ENCODE measurements at regions not wholly inside any gene's neighbourhood (a gene's known extent, or its start where the extent isn't known, plus 50 kb on each side); places are given as distances from the start of the nearest gene placed in this dataset.

GRCh38 chr2:211225784-211226183, 669.4 kb downstream of the CPS1 start:
- H3K4me3 ChIP-seq (ENCODE audit: low read depth, low read length): no peak overlapping the region
- TF ChIP-seq CTCF (conservative IDR thresholded peaks at IDR 0.05; ENCODE audit: low read depth, low read length): no peak
- DNase-seq (ENCODE audit: low read depth): no peak

DNA sequence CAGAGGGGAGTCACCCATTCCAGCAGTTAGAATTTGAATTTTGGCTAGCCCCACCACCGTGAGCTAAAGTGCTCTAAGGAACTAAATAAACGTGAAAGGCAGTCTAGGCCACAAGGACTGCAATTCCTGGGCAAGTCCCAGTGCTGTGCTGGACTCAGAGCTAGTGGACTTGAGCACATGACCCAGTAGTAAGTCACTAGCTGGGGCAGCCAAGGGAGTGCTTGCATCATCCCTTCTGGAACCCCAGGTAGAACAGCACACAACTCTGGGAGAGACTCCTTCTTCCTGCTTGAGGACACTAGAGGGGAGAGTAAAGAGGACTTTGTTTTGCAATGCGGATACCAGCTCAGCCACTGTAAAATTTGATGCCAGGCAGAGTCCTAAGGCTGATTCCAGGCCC, 672.2 kb downstream of the CPS1 start:
- H3K4me3 ChIP-seq (ENCODE audit: low read depth, low read length): no peak overlapping the region
- no peak for TF ChIP-seq CTCF (conservative IDR thresholded peaks at IDR 0.05; ENCODE audit: low read depth, low read length)
- no peak for DNase-seq (ENCODE audit: low read depth)

- no peak overlapping the region for H3K4me3 ChIP-seq (ENCODE audit: low read depth, low read length)
- TF ChIP-seq CTCF (conservative IDR thresholded peaks at IDR 0.05; ENCODE audit: low read depth, low read length): no peak
- no peak for DNase-seq (ENCODE audit: low read depth)
Observed at GRCh38 chr2:211237586-211238275, 681.3 kb downstream of the CPS1 start.

DNA sequence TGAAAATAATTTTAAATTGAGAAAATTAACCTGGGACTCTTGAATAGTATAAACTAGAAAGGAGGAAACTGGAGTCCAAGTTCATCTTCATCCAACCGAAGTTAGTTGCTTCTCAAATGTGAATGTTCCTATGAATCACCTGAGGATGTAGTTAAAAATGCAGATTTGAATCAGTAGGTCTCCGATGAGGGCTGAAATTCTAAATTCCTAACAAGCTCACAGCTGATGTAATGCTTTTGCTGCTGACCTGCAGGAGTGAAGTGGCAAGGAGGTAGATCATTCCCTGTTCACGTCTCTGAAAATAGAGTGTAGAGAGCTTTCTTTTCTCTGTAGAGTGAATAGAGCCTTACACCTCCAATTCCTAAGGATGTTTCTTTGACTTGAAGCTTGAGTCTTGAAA, 685.5 kb downstream of the CPS1 start:
- DNase-seq (ENCODE audit: low read depth): no peak
- no peak for TF ChIP-seq CTCF (conservative IDR thresholded peaks at IDR 0.05; ENCODE audit: low read depth, low read length)
- no peak overlapping the region for H3K4me3 ChIP-seq (ENCODE audit: low read depth, low read length)

DNA sequence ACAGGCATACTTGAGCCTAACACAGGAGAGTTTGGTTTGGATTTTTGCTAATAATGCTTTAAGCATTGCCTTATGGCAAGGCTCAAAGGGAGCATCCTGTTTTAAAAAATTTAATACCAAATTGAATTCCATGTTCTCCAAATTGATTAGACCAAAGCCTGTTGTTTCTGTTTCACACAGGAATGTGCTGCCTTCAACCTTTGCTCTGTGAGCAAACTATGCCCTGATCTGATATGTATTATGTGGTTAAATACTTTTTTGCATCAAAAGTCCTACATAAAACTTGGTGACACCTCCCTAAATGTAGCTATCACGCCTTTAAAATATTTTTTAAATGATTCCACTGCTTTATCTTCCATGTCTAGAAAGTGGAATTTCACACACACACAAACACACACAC, 691.4 kb downstream of the CPS1 start:
- TF ChIP-seq CTCF (conservative IDR thresholded peaks at IDR 0.05; ENCODE audit: low read depth, low read length): no peak

GRCh38 chr2:211248841-211249240, 692.4 kb downstream of the CPS1 start:
- no peak overlapping the region for H3K4me3 ChIP-seq (ENCODE audit: low read depth, low read length)
- no peak for TF ChIP-seq CTCF (conservative IDR thresholded peaks at IDR 0.05; ENCODE audit: low read depth, low read length)
- DNase-seq (ENCODE audit: low read depth): no peak

More for the DNA sequence above, 691.4 kb downstream of the CPS1 start:
- no peak for DNase-seq (ENCODE audit: low read depth)
- no peak overlapping the region for H3K4me3 ChIP-seq (ENCODE audit: low read depth, low read length)

DNA sequence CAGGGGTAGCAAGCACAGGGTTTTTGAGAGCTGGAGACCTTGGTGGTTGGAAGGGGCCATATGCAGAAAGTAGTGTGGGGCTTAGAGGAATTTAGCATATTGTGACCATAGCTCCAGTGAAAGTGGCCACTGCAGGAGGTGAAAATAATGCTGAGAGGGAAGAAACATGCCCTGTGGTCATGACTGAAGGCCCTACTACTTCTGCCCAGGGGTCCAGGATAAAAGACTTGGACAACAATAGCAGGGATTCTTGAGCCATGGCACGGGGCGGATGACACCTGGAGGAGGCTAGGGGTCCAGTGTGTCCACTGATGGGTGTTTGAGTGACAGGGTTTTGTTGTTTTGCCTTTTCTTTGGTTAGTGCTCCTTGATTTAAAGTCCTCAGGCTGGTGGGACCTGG, 694.6 kb downstream of the CPS1 start:
- no peak for DNase-seq (ENCODE audit: low read depth)
- TF ChIP-seq CTCF (conservative IDR thresholded peaks at IDR 0.05; ENCODE audit: low read depth, low read length): no peak

More for the DNA sequence above, 694.6 kb downstream of the CPS1 start:
- no peak overlapping the region for H3K4me3 ChIP-seq (ENCODE audit: low read depth, low read length)
